SK-N-MC (cell line): ENCODE measurements at regions not wholly inside any gene's neighbourhood (a gene's known extent, or its start where the extent isn't known, plus 50 kb on each side); places are given as distances from the start of the nearest gene placed in this dataset.

Source experiments
- EZH2 ChIP-seq: fragments of 200-600 bp; sonication (generic); IDR thresholded peaks from one replicate; pipeline ENCODE4 v1.6.1; 2017; ENCODE audit warnings: antibody characterized with exemption
- FOXP2 ChIP-seq: optimal IDR thresholded peaks from 2 replicates; pipeline ENCODE3; 2011; ENCODE audit warnings: mild to moderate bottlenecking, moderate library complexity; ENCODE audit not compliant: insufficient read depth; ENCODE audit errors: extremely low read length, control extremely low read depth
- POLR2AphosphoS5 ChIP-seq: IDR thresholded peaks from 2 replicates; pipeline ENCODE4 v1.6.1; 2012; ENCODE audit warnings: mild to moderate bottlenecking, low read depth, low read length, borderline replicate concordance

- no peak for TF ChIP-seq FOXP2
- no peak for TF ChIP-seq EZH2
- no peak for TF ChIP-seq POLR2AphosphoS5
Observed at GRCh38 chr2:7880126-7880525, 801.7 kb upstream of the ID2 start.
